Activated CD8-positive, alpha-beta memory T cell treated with anti-CD3 and anti-CD28 coated beads for 24 hours (primary cell): ENCODE measurements at regions not wholly inside any gene's neighbourhood (a gene's known extent, or its start where the extent isn't known, plus 50 kb on each side); places are given as distances from the start of the nearest gene placed in this dataset.
"Not testable (repeated sequence)": the region's sequence is repeated elsewhere in the genome, so short reads cannot be mapped to it uniquely, and the experiment has no call there.

Experiments used
- DNase-seq: peaks from one replicate; pipeline ENCODE4 v3.0.0-alpha.2; 2020

DNA sequence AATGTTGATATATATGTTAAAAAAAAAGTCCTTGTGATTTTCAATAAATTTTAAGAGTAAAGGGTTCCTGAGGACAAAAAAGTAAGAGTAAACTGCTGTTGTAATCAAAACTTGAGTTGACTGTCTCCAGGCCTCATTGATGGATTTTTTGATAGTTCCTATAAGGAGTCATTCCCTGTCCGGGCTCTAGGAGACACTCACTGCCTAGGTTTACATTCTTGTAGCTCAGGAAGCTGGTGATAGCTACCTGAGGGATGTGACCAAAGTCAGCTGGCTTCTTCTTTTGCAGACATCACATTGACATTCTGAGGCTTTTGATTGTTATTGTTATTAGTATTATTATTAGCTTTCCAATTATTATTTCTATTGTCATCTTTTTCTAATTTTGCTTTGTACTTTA is 116.5 kb upstream of the FBXL7 start:
- no peak for DNase-seq

DNA sequence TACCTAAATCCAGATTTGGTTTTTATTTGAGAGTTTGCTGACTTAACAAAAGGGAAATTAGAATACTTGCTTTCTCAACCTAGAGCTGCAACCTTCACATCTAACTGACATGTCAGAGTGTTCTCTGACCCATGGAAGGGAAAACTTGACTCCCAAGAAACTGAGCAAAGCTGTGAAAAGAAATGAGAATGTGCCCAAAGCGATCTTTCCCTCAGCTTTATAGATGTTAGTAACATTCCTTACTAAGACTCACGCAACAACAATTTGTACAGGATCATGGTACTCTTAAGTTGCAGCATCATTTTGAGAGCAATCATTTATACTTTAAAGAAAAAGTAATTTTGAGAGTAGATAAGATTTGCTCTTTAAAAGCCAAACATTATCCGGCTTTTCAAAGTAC is 117.0 kb upstream of the FBXL7 start:
- no peak for DNase-seq

DNA sequence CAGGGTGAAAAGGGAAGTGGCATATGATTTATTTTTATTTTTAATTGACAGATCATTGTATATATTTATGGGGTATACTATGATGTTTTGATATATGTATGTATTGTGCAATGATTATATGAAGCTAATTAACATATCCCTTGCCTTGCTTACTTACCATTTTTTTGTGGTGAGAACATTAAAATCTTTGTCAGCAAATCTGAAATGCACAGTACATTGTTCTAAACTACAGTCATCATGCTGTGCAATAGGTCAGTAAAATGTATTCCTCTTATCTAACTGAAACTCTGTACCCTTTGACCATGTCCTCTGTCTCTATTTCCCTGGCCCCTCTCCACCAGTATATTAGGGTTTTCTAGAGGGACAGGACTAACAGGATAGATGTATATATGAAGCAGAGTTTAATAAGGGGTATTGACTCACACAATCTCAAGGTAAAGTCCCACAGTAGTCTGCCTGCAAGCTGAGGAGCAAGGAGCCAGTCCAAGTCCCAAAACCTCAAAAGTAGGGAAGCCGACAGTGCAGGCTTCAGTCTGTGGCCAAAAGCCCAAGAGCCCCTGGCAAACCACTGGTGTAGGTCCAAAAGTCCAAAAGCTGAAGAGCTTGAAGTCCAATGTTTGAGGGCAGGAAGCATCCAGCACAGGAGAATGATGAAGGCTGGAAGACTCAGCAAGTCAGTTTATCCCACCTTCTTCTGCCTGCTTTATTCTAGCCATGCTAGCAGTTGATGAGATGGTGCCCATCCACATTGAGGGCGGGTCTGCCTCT is 122.2 kb upstream of the FBXL7 start:
- DNase-seq: no peak

DNA sequence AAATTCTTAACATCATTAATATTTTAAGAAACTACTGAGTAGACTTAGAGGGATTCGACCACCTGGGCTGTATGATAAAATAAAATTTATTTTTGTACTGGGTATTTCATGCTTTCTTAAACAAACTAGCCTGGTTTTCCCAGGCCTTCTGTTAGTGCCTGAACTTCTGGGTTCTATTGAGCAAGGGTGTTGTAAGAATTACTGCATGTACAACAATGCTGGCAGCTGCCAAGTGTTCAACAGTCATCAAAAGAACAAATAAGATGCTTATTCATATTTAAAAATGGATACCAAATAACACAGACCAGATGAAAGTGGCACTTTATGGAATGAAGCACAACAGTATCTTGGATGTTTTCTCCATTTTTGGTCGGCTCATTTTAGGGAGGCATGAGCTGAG is 123.2 kb upstream of the FBXL7 start:
- no peak for DNase-seq

DNA sequence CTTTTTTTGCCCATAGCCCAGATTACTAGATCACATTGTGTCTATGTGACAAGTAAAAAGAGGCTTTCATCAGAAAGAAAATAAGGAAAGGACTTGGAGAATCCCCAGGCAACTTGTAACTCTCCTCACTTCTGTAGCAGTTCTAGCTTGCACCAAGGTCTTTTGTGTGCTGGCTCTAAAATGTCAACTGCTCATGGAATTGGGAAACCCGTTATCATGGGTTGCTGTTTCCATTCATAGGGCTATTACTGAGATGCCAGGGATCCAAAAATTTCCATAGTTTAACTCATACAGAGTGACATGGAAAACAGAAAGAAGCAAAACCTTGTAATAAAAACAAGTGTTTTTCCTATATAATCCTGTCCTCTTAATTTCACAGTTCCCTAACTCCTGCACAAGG is 123.9 kb upstream of the FBXL7 start:
- no peak for DNase-seq

DNA sequence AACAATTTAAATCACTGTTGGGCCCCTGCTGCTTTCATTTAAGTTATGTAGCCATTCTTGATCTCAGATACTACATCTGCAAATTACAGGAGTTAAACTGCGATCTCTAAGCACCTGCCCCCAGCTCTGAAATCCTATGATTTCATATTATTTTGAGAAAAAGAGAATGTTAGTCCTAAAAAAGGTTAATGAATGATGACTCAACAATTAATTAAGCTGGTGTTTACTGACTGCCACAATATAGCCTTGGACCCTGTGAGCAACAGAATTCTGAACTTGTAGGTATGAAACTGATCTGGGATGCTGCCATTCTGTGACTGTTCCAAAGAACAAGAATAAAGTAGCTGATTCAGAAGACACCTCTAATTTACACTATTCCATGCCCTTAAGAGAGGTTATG is 124.4 kb upstream of the FBXL7 start:
- DNase-seq: no peak

DNA sequence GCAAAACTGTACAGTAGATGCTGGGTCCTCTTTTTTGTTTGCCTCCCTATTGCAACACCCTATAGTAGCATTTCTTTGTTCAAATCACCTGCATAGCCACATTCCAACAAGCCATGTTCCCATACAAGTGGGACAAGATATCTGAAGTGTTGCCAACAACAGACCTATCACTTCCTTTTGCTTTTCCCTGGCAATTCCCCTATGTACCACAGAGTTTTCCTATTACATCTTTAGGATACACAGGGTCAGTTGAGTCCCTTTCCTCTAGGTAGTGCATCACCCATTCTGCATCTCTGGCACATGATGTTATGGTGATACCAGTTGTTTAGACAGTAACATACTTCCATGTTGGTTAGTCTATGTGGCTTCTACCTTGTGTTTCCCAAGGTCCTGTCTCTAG is 125.1 kb upstream of the FBXL7 start:
- no peak for DNase-seq

DNA sequence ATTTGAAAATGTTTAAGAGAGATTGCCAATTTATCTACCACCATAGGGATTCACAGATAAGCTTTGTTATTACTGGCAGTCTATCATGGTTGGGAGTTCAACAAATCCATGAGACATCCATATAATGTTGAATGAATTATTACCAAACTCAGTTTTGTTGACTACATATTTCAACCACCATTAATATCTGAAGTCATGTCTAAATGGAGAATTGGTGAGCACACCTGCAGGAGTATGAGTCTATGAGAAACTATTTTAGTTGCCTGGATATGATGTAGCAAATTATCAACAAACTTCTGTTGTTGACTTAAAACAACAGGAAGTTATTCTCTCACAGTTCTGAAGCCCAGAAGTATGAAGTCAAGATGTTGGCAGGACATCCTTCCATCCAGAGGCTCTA is 126.8 kb upstream of the FBXL7 start:
- DNase-seq: no peak

DNA sequence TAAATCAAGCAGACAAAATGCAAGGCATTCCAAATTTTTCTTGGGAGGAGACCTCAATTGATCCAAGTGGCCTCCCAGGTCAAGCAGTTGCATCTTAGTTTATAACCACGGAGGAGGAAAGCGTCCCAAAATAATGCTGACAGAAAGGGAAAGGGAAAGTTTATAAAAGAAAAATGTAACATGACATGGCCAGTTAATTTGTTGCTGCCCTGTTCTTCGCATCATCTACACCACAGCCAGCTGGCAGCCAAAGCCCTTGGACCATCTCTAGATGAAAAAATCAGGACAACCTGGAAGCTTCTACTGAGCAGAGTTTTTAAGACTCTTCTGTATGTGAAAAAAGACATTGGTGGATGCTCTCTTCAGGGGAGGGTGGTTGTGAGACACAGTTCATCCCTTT is 128.8 kb upstream of the FBXL7 start:
- no peak for DNase-seq

DNA sequence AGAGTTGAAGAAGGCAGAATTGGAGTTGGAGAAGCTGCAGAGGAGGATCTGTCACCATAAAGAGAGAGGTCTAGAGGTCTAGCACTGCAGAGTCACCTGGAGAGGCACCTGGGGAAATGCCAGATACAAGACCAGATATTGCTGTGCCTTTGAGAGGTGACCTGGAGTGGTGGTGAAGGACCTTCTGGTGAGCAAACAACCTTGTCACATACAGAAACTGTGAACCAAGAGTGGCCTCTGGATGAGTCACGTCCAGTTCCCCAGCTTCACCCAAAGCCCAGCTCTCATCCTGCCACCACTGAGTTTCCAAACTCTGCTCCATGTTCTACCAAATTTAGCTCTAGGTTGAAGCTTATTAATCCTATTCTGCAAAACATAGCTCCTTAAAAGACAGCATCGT is 131.1 kb upstream of the FBXL7 start:
- no peak for DNase-seq

DNA sequence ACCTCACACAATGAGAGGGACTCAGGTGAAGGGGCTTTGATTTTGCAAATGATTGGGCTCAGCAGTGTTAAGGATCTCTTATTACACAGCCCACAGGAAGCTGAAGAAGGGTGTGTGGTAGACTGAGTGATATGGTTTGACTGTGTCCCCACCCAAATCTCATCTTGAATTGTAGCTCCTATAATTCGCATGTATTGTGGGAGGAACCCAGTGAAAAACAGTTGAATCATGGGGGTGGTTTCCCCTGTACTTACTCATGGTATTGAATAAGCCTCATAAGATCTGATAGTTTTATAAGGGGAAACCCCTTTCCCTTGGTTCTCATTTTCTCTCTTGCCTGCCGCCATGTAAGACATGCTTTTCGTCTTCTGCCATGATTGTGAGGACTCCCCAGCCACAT is 132.5 kb upstream of the FBXL7 start:
- no peak for DNase-seq

DNA sequence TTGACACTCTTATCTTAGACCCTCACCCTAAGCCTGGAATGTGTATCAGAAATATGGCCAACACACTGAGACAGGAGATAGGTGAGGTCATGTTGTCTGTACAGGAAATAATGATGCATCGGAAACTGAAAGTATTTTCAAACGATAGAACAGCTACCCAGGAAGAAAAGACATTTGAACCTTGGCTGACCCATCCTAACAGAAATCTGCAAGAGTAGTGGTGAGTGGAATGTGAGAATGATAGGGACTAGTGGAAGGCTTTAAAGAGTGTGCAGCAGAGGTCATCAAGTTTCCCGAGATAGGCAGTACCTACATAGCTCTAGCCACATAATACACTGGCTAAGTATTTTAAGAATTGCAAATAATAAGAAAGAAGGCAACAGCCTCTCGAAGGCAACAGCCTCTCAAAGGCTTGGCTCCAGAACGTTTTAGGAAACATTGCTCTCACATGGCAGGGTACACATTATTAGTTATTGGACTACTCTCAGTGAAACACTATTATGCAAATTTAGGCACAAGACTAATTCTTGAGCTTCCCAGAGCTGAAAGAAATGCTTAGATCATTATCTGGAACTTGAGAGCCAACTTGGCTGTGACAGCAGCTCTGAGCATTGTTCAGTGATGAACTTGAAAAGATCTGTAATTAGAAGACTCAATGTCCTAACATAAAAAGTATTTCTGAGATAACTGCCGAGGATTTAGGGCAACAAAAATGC is 133.1 kb upstream of the FBXL7 start:
- DNase-seq: no peak

DNA sequence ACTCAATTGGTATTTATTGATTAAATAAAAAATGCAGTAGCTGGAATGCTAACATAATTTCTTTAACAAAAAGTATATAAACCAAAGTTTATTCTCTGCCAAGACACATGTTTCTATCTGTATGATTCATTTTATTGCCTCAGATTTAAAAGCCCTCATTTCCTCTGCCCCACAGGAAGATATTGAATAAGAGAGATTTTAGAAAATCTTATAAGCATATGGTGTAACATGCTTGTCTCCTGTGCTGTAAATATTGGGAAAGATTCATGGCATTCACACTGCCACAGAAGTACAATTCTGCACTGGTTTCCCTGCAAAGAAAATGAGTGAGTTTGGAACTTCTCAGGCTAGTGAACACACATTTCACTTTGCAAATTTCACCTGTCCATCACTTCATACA is 134.9 kb upstream of the FBXL7 start:
- DNase-seq: no peak

DNA sequence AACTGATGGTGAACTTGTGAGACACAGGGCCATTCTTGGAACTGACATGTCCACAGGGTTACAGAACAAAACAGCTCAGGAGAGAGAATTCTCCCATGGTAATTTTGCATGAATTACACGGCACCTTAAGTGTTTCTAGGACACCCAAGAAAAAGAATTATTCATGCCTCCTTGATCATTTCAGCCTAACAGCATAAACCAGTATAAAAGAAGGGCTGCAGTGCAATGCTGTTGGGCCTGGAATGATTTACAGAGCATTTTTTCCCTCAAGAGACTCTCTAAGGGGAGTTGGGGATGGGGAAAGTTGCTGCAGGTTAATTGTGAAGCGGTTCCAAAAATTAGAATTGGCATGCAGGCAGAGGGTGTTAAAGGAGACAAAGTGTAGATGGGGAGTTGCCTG is 136.4 kb upstream of the FBXL7 start:
- DNase-seq: no peak

DNA sequence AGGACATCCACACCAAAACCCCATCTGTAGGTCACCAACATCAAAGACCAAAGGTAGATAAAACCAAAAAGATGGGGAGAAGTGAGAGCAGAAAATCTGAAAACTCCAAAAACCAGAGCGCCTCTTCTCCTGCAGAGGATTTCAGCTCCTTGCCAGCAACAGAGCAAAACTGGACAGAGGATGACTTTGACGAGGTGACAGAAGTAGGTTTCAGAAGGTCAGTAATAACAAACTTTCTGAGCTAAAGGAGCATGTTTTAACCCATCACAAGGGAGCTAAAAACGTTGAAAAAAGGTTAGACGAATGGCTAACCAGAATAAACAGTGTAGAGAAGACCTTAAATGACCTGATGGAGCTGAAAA is 142.9 kb upstream of the FBXL7 start:
- not testable (repeated sequence) for DNase-seq

DNA sequence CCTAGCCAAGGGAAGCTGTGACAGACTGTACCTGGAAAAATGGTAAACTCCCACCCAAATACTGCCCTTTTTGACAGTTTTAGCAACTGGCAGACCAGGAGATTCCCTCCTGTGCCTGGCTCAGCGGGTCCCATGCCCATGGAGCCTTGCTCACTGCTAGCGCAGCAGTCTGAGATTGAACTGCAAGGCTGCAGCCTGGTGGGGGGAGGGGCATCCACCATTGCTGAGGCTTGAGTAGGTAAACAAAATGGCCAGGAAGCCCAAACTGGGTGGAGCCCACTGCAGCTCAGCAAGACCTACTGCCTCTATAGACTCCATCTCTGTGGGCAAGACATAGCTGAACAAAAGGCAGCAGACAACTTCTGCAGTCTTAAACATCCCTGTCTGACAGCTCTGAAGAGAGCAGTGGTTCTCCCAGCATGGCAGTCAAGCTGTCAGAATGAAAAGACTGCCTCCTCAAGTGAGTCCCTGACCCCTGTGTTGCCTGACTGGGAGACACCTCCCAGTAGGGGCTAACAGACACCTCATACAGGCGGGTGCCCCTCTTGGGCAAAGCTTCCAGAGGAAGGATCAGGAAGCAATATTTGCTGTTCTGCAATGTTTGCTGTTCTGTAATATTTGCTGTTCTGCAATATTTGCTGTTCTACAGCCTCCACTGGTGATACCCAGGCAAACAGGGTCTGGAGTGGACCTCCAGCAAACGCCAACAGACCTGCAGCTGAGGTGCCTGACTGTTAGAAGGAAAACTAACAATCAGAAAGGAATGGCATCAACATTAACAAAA is 143.5 kb upstream of the FBXL7 start:
- DNase-seq: not testable (repeated sequence)

DNA sequence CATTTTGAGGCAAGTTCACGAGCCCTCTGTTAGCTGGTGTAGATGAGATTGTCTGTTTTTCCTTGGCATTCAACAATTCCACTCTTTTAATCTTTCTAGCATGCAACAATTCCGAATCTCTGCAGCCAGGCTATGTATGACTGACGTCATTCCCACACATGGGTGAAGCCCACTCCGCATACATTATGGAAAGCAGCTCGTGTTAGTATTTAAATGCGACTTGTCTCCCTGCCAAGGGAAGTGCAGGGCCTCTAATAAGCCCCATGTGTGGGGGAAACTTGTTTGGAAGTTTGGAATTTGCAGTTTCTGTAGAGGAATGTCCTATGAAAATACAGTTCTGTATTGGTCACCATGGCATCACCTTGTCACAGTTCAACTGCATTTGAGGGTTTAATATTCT is 146.0 kb upstream of the FBXL7 start:
- DNase-seq: no peak

DNA sequence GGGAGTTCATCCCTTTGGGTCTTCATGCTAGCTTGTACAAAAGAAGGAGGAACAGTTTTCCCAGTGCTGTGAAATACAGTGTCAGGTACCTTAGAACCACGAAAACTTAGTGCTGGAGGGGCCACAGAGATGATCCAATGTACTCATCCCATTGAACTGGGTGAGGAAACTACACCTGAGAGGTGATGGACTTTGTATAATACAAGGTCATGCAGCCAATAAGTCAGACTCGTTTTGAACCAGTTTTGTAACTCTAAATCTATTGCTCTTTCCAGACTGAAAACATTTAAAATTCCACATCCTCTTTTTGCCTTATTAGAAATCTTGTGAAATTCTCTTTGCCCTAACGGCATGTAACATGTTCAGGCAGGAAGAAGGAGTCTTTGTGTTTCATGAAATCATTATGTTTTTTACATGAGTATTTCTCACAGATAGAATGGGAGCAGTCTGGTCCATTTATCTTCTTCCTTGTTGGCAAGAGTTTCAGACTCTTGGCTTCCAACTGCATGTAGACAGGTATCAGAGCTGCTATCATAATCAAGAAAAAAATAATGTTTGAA is 146.8 kb upstream of the FBXL7 start:
- no peak for DNase-seq

DNA sequence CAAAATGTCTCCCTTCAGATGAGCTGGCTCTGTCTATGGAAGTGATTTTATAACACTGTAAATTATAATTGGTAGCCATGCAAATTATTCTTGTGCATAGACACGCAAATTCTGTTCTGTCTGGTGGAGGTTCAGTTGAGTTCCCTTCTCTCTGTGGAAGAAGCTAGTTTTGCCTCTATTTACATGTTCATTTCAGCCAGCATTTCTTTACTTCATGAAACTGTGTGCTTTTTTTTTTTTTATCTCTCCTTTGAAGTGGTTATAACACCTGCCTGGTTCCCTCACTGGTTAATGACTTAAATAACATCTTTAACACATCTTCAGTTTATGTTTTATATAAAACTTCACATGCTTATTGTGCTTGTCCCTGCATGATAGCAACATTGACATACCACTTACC is 149.4 kb upstream of the FBXL7 start:
- DNase-seq: no peak

DNA sequence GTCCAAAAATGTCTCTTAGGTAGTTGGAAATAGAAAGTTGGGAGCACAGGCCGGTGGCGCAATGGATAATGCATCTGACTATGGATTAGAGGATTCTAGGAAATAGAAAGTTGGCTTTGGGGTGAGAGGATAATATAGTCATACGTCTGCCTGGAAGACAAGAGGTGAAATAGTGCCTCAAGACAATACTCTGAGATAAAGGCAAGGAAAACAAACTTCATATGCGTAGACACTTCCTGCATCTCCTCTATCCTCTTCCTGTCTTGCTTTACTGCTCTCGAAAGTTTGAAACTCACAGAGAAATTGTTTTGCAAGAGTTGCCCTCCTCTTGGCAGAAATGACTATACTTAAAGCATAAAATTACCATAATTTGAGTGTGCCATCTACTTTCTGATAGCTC is 153.2 kb upstream of the FBXL7 start:
- DNase-seq: no peak

DNA sequence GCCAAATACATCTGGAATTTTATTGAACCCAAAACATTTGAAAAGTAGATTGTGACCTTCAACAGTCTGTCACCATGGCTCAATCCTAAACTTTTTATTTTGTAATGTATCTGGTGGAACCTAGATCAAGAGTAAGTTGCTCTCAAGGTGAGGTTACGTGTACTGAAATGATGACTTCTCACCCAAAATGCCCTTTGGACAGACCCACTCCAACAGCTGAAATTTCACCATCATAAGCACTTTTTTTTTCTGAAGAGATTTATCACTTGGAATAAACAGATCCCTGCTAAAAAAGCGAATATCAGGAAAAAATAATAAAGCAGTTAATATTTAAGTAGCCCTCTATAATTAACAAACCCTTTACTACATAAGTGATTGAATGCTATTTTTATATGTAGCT is 155.0 kb upstream of the FBXL7 start:
- DNase-seq: no peak

DNA sequence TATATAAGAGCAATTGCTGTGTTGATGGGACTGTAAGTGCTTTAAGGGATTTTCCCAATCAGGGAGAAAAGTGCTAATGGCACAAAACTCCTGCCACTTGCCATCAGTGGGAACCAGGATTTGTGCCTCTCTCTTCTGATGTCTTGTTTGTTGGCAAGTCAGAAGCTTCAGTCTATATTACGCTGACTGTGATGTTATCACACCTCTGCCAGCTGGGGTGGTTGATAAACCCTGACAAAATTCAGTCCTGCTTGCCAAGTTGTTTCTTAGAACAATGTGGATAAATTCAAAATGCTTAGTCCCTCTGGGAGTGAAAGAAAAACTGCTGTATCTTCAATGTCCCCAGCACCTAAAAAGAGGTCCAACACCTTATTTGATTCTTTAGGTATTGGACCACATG is 161.4 kb upstream of the FBXL7 start:
- no peak for DNase-seq

DNA sequence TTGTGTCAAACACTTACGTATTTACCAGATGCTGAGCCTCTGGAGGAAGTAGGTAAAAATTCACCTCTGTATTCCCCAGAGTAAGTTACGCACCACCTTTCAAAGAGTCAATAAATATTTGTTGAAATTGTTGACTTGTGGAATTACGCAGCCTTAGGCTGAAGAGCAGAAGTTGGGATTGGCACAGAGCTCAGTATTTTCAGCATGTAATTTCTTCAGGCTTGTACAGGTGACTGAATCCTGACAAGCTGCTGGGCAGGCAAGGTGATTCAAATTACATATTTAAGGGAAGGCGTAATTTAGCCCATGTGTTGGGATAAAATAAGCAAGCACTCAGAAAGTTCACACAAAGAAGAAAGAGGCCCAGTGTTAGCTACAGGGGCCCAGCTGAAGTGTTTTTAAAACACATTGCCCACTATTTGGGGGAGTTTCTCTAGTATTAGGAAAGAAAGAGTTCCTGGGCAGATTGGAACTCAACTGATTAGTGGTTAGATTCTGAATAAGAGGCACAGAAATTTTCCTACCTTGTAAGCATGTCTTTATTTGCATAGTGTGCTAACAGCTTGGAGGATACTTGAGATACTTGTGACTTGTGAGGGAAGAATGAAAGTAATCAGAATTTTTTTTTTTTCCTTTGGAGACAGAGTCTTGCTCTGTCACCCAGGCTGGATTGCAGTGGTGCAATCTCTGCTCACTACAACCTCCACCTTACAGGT is 165.3 kb upstream of the FBXL7 start:
- no peak for DNase-seq
